A549 (cell line): ENCODE measurements at regions not wholly inside any gene's neighbourhood (a gene's known extent, or its start where the extent isn't known, plus 50 kb on each side); places are given as distances from the start of the nearest gene placed in this dataset.

Experiments
- ATAC-seq, 2 experiments: fragments of 200-7000 bp in 1 of 2; fragments of >200 bp in 1 of 2; cut with Nextera tagmentation in 1 of 2; cut with Tn5 transposase in 1 of 2; 3 replicates each; pipeline versions ENCODE4 v1.8.0 to v1.9.1; 2018 to 2020; ENCODE audit warnings: mild to moderate bottlenecking in 1 of 2, moderate library complexity in 1 of 2
- CTCF ChIA-PET: fragments of 300-600 bp; sonication (Branson Sonifier 250); formaldehyde crosslinking; extraction: SDS; loops from one replicate; lab custom pipeline; 2021; ENCODE audit warnings: antibody characterized with exemption, inconsistent platforms; lab: Yijun Ruan, JAX
- POLR2A ChIA-PET: fragments of 350-600 bp; formaldehyde crosslinking; extraction: SDS; loops from one replicate; lab custom pipeline; 2021; ENCODE audit warnings: antibody characterized with exemption, inconsistent platforms; lab: Yijun Ruan, JAX
- DNase-seq, 2 experiments: peaks; one replicate each; pipeline versions ENCODE4 v3.0.0 to v3.0.0-alpha.2; 2011 to 2016; ENCODE audit warnings: low read depth in 1 of 2, low spot score in 1 of 2
- FAIRE-seq: peaks from 2 replicates; lab custom pipeline; 2011; peaks lifted over from hg19 to GRCh38; lab: Jason Lieb, UNC
- H3K27ac ChIP-seq, 2 experiments: fragments of >200 bp; sonication (Bioruptor Twin); formaldehyde crosslinking; 3 replicates each; pipeline ENCODE4 v1.5.1; 2016 to 2017
- H3K4me1 ChIP-seq: fragments of >200 bp; sonication (Bioruptor Twin); formaldehyde crosslinking; 3 replicates; pipeline ENCODE4 v1.6.1; 2016
- H3K4me2 ChIP-seq: fragments of >200 bp; sonication (Bioruptor Twin); formaldehyde crosslinking; 3 replicates; pipeline ENCODE4 v1.6.1; 2016
- H3K4me3 ChIP-seq: fragments of >200 bp; sonication (Bioruptor Twin); formaldehyde crosslinking; 3 replicates; pipeline ENCODE4 v1.5.1; 2016
- H3K9me3 ChIP-seq: fragments of >200 bp; sonication (Bioruptor Twin); formaldehyde crosslinking; 3 replicates; pipeline ENCODE4 v1.6.1; 2016
- CHD2 ChIP-seq: fragments of 150-350 bp; IDR thresholded peaks from 2 replicates; pipeline ENCODE4 v1.6.1; 2014; ENCODE audit warnings: low read length; ENCODE audit not compliant: partially characterized antibody
- E2F6 ChIP-seq: IDR thresholded peaks from 2 replicates; pipeline ENCODE4 v1.6.1; 2012; ENCODE audit warnings: low read depth, borderline replicate concordance
- ELK1 ChIP-seq: fragments of 150-350 bp; IDR thresholded peaks from 2 replicates; pipeline ENCODE4 v1.6.1; 2014; ENCODE audit warnings: low read depth, mild to moderate bottlenecking, low read length
- ESRRA ChIP-seq: fragments of 150-350 bp; IDR thresholded peaks from 2 replicates; pipeline ENCODE4 v1.6.1; 2014; ENCODE audit warnings: mild to moderate bottlenecking, low read length, borderline replicate concordance
- FOSB ChIP-seq: fragments of 250-450 bp; sonication (Bioruptor Pico); IDR thresholded peaks from 2 replicates; pipeline ENCODE4 v1.5.0; 2020; ENCODE audit warnings: mild to moderate bottlenecking, moderate library complexity
- HES2 ChIP-seq: fragments of >200 bp; sonication (Bioruptor Twin); formaldehyde crosslinking; IDR thresholded peaks from 2 replicates; pipeline ENCODE4 v1.6.1; 2016
- HMGXB4 ChIP-seq: fragments of 250-450 bp; sonication (Bioruptor Pico); IDR thresholded peaks from 2 replicates; pipeline ENCODE4 v1.5.0; 2021; ENCODE audit warnings: mild to moderate bottlenecking, moderate library complexity, borderline replicate concordance
- HOXA7 ChIP-seq: fragments of 250-450 bp; sonication (Bioruptor Pico); IDR thresholded peaks from 2 replicates; pipeline ENCODE4 v1.5.0; 2020; ENCODE audit warnings: mild to moderate bottlenecking, moderate library complexity
- JUNB ChIP-seq: fragments of >200 bp; sonication (Bioruptor Twin); formaldehyde crosslinking; IDR thresholded peaks from 2 replicates; pipeline ENCODE4 v1.6.1; 2016
- MAFK ChIP-seq: fragments of 450-650 bp; IDR thresholded peaks from 2 replicates; pipeline ENCODE4 v1.6.1; 2014; ENCODE audit not compliant: partially characterized antibody
- NR3C1 ChIP-seq: fragments of >200 bp; sonication (Bioruptor Twin); formaldehyde crosslinking; IDR thresholded peaks from 3 replicates; pipeline ENCODE4 v1.6.1; 2017
- PHF8 ChIP-seq: fragments of 200-600 bp; sonication (generic); IDR thresholded peaks from 2 replicates; pipeline ENCODE4 v1.6.1; 2016; ENCODE audit warnings: low read depth, mild to moderate bottlenecking, antibody characterized with exemption, moderate library complexity, borderline replicate concordance
- RAD21 ChIP-seq, 2 experiments: fragments of >200 bp in 1 of 2; sonication (Bioruptor Twin) in 1 of 2; formaldehyde crosslinking in 1 of 2; IDR thresholded peaks in 1 of 2; conservative IDR thresholded peaks in 1 of 2; 2 replicates in 1 of 2; 3 replicates in 1 of 2; pipeline ENCODE4 v1.6.1; 2012 to 2018; ENCODE audit warnings: inconsistent platforms in 1 of 2
- RCOR1 ChIP-seq: fragments of 150-350 bp; IDR thresholded peaks from 2 replicates; pipeline ENCODE4 v1.6.1; 2014; ENCODE audit warnings: antibody characterized with exemption, low read length, low read depth
- REST ChIP-seq: fragments of 200-600 bp; sonication (generic); IDR thresholded peaks from 2 replicates; pipeline ENCODE4 v1.6.1; 2016; ENCODE audit warnings: antibody characterized with exemption, mild to moderate bottlenecking, moderate library complexity
- ZFP36 ChIP-seq: fragments of 450-650 bp; IDR thresholded peaks from 2 replicates; pipeline ENCODE4 v1.6.1; 2014; ENCODE audit warnings: borderline replicate concordance; ENCODE audit not compliant: partially characterized antibody
- WGBS: methylation state at CpG from one replicate; pipeline ENCODE4 v1.1.6; 2017; ENCODE audit errors: missing lambda C conversion rate; 5-methylcytosine and 5-hydroxymethylcytosine counted together

- Histone ChIP-seq H3K4me1 (no peaks in the 10 kb centered on the region), H3K27ac (no peak overlapping the region), H3K4me3 (no peak overlapping the region), H3K9me3 (no peaks in the 10 kb centered on the region), H3K4me2 (no peak overlapping the region)
- FAIRE-seq (no peak), DNase-seq (no peak), ATAC-seq (no peak)
- WGBS = 30% methylated on average over 3 of the region's 3 CpGs
- TF ChIP-seq HMGXB4 (CRISPR knock-in tag) (no peak), E2F6 (no peak), PHF8 (no peak), JUNB (no peak), CHD2 (no peak), RCOR1 (no peak), RAD21 (conservative IDR thresholded peaks at IDR 0.05 in 1 of 2, IDR thresholded peaks at IDR 0.05 in 1 of 2) (no peak), HOXA7 (no peak), HES2 (no peak), ZFP36 (no peak), ESRRA (no peak), REST (no peak), FOSB (CRISPR knock-in tag) (no peak), MAFK (no peak), ELK1 (no peak)
- ChIA-PET CTCF (no interaction called here), POLR2A (no interaction called here)
Observed at GRCh38 chr3:174342941-174343501, 516.1 kb upstream of the NAALADL2 start.

- FAIRE-seq = no peak
- no peak overlapping the region for H3K4me3 ChIP-seq
- TF ChIP-seq NR3C1 (no peak), FOSB (CRISPR knock-in tag) (no peak)
- CTCF ChIA-PET = interaction anchor here (0.6 kb wide), 1 partner anchor 162 kb away, joined by 3 read pairs; no protein-coding TSS in a partner anchor
- H3K4me2 ChIP-seq = no peak overlapping the region
- no peak overlapping the region for H3K27ac ChIP-seq
- H3K4me1 ChIP-seq = no peaks in the 10 kb centered on the region
- DNase-seq = no peak
- no peaks in the 10 kb centered on the region for H3K9me3 ChIP-seq
- WGBS = 55% methylated on average over 2 of the region's 2 CpGs
- ATAC-seq = no peak
- POLR2A ChIA-PET = no interaction called here
Observed at GRCh38 chr3:174346141-174346540, 513.0 kb upstream of the NAALADL2 start.
